ENCODE measurements at regions not wholly inside any gene's neighbourhood (a gene's known extent, or its start where the extent isn't known, plus 50 kb on each side); places are given as distances from the start of the nearest gene placed in this dataset.

GRCh38 chr6:48222241-48222640 is 111.2 kb upstream of the PTCHD4 start:
- DNase-seq (ENCODE audit: low spot score) = no peak
- no peak for TF ChIP-seq CTCF (IDR thresholded peaks at IDR 0.05; ENCODE audit: unreplicated experiment)
- peaks cover 6% of the 10 kb centered on the region for H3K4me1 Mint-ChIP-seq (ENCODE audit: unreplicated experiment)
- no peaks in the 10 kb centered on the region for H3K36me3 Mint-ChIP-seq (ENCODE audit: low read depth, unreplicated experiment)
- H3K27me3 Mint-ChIP-seq (ENCODE audit: unreplicated experiment) = no peaks in the 10 kb centered on the region
- no peak overlapping the region for H3K27ac Mint-ChIP-seq (ENCODE audit: unreplicated experiment)
- H3K4me3 Mint-ChIP-seq (ENCODE audit: unreplicated experiment) = no peak overlapping the region
- H3K9me3 Mint-ChIP-seq (ENCODE audit: unreplicated experiment) = no peaks in the 10 kb centered on the region

- TF ChIP-seq CTCF (IDR thresholded peaks at IDR 0.05; ENCODE audit: unreplicated experiment) = no peak
- H3K27ac Mint-ChIP-seq (ENCODE audit: unreplicated experiment) = no peak overlapping the region
- H3K4me1 Mint-ChIP-seq (ENCODE audit: unreplicated experiment) = no peaks in the 10 kb centered on the region
- H3K27me3 Mint-ChIP-seq (ENCODE audit: unreplicated experiment) = no peaks in the 10 kb centered on the region
- H3K9me3 Mint-ChIP-seq (ENCODE audit: unreplicated experiment) = no peaks in the 10 kb centered on the region
- H3K36me3 Mint-ChIP-seq (ENCODE audit: low read depth, unreplicated experiment) = no peaks in the 10 kb centered on the region
- no peak overlapping the region for H3K4me3 Mint-ChIP-seq (ENCODE audit: unreplicated experiment)
- DNase-seq (ENCODE audit: low spot score) = no peak
Measured at GRCh38 chr6:48213076-48213788, 102.2 kb upstream of the PTCHD4 start.

- H3K9me3 Mint-ChIP-seq (ENCODE audit: unreplicated experiment) = no peaks in the 10 kb centered on the region
- no peaks in the 10 kb centered on the region for H3K27me3 Mint-ChIP-seq (ENCODE audit: unreplicated experiment)
- H3K36me3 Mint-ChIP-seq (ENCODE audit: low read depth, unreplicated experiment) = no peaks in the 10 kb centered on the region
- no peak overlapping the region for H3K27ac Mint-ChIP-seq (ENCODE audit: unreplicated experiment)
- no peak overlapping the region for H3K4me3 Mint-ChIP-seq (ENCODE audit: unreplicated experiment)
- no peak for DNase-seq (ENCODE audit: low spot score)
- no peak for TF ChIP-seq CTCF (IDR thresholded peaks at IDR 0.05; ENCODE audit: unreplicated experiment)
- no peaks in the 10 kb centered on the region for H3K4me1 Mint-ChIP-seq (ENCODE audit: unreplicated experiment)
Measured at GRCh38 chr6:48212501-48212900, 101.5 kb upstream of the PTCHD4 start.

GRCh38 chr6:48206091-48206490 is 95.1 kb upstream of the PTCHD4 start:
- no peak for DNase-seq (ENCODE audit: low spot score)
- H3K9me3 Mint-ChIP-seq (ENCODE audit: unreplicated experiment) = no peaks in the 10 kb centered on the region
- TF ChIP-seq CTCF (IDR thresholded peaks at IDR 0.05; ENCODE audit: unreplicated experiment) = no peak
- peaks cover 3% of the 10 kb centered on the region for H3K36me3 Mint-ChIP-seq (ENCODE audit: low read depth, unreplicated experiment)
- no peak overlapping the region for H3K27ac Mint-ChIP-seq (ENCODE audit: unreplicated experiment)
- H3K27me3 Mint-ChIP-seq (ENCODE audit: unreplicated experiment) = no peaks in the 10 kb centered on the region
- H3K4me3 Mint-ChIP-seq (ENCODE audit: unreplicated experiment) = no peak overlapping the region
- H3K4me1 Mint-ChIP-seq (ENCODE audit: unreplicated experiment) = no peaks in the 10 kb centered on the region

- no peaks in the 10 kb centered on the region for H3K27me3 Mint-ChIP-seq (ENCODE audit: unreplicated experiment)
- no peak overlapping the region for H3K27ac Mint-ChIP-seq (ENCODE audit: unreplicated experiment)
- H3K36me3 Mint-ChIP-seq (ENCODE audit: low read depth, unreplicated experiment) = peaks cover 3% of the 10 kb centered on the region
- no peak for TF ChIP-seq CTCF (IDR thresholded peaks at IDR 0.05; ENCODE audit: unreplicated experiment)
- H3K9me3 Mint-ChIP-seq (ENCODE audit: unreplicated experiment) = no peaks in the 10 kb centered on the region
- H3K4me3 Mint-ChIP-seq (ENCODE audit: unreplicated experiment) = no peak overlapping the region
- no peak for DNase-seq (ENCODE audit: low spot score)
- H3K4me1 Mint-ChIP-seq (ENCODE audit: unreplicated experiment) = no peaks in the 10 kb centered on the region
Measured at GRCh38 chr6:48200869-48201390, 89.9 kb upstream of the PTCHD4 start.
